HCT116 (cell line): ENCODE measurements at regions not wholly inside any gene's neighbourhood (a gene's known extent, or its start where the extent isn't known, plus 50 kb on each side); places are given as distances from the start of the nearest gene placed in this dataset.

ENCODE experiments used
- ATAC-seq: fragments of 200-7000 bp; cut with Tn5 transposase; 2 replicates; pipeline ENCODE4 v1.9.1; 2020; ENCODE audit warnings: mild to moderate bottlenecking, moderate library complexity
- BruUV-seq: library from RNA; stranded (reverse); fragments of 400-500 nt; replicated peaks from 2 replicates; lab custom pipeline; 2021; lab: Mats Ljungman, UMichigan
- CTCF ChIA-PET: fragments of 300-600 bp; sonication (Branson Sonifier 250); formaldehyde crosslinking; loops from one replicate; lab custom pipeline; 2021; ENCODE audit warnings: antibody characterized with exemption; lab: Charles Lee
- POLR2A ChIA-PET: fragments of 300-600, 350-600 bp; sonication (Branson Sonifier 250); formaldehyde crosslinking; loops from one replicate; lab custom pipeline; 2021; ENCODE audit warnings: antibody characterized with exemption; lab: Charles Lee
- RAD21 ChIA-PET, 2 experiments: fragments of 300-600 bp; sonication (Branson Sonifier 250); formaldehyde crosslinking; loops; one replicate each; lab custom pipeline; 2023; ENCODE audit warnings: low total read pairs in 2 of 2; ENCODE audit not compliant: uncharacterized antibody in 2 of 2, unreplicated experiment in 2 of 2, low non-redundant PET in 1 of 2; lab: Charles Lee
- DNase-seq: peaks from one replicate; pipeline ENCODE4 v3.0.0-alpha.2; 2010; ENCODE audit warnings: low read depth, low spot score
- H2AFZ ChIP-seq: fragments of 200-600 bp; shearing (Covaris generic), sonication (generic); 2 replicates; pipeline ENCODE4 v1.6.1; 2017; ENCODE audit warnings: low read depth, mixed run types, mixed read lengths, antibody characterized with exemption, low read length; ENCODE audit not compliant: poor library complexity, severe bottlenecking
- H3K27ac ChIP-seq: 2 replicates; pipeline ENCODE4 v1.5.1; 2012; ENCODE audit warnings: low read depth, low read length
- H3K27me3 ChIP-seq: fragments of 200-600 bp; sonication (generic); 2 replicates; pipeline ENCODE4 v1.6.1; 2016; ENCODE audit warnings: mixed run types, low read length, mixed read lengths; ENCODE audit not compliant: insufficient read depth
- H3K36me3 ChIP-seq, 2 experiments: fragments of 200-500 bp in 1 of 2; fragments of 200-600 bp in 1 of 2; sonication (Bioruptor generic) in 1 of 2; sonication (generic) in 1 of 2; 2 replicates each; pipeline versions ENCODE4 v1.5.1 to v1.6.1; 2014 to 2016; ENCODE audit warnings: low read length in 2 of 2, inconsistent platforms in 1 of 2, mixed read lengths in 1 of 2, mixed run types in 1 of 2; ENCODE audit not compliant: insufficient read depth in 2 of 2, control insufficient read depth in 1 of 2
- H3K4me1 ChIP-seq, 2 experiments: fragments of 200-600 bp in 1 of 2; sonication (generic) in 1 of 2; 2 replicates each; pipeline versions ENCODE4 v1.5.1 to v1.6.1; 2012 to 2017; ENCODE audit warnings: low read length in 2 of 2, inconsistent platforms in 1 of 2, mild to moderate bottlenecking in 1 of 2, mixed read lengths in 1 of 2, mixed run types in 1 of 2, moderate library complexity in 1 of 2; ENCODE audit not compliant: insufficient read depth in 2 of 2, control insufficient read depth in 1 of 2
- H3K4me2 ChIP-seq: fragments of 200-600 bp; sonication (generic); 2 replicates; pipeline ENCODE4 v1.6.1; 2017; ENCODE audit warnings: mixed run types, low read length, mixed read lengths
- H3K4me3 ChIP-seq, 2 experiments: fragments of 200-600 bp in 1 of 2; sonication (generic) in 1 of 2; replicated peaks in 1 of 2; 2 replicates each; pipeline ENCODE4 v1.5.1; 2011 to 2016; ENCODE audit warnings: low read length in 2 of 2, control low read depth in 1 of 2, low read depth in 1 of 2, mild to moderate bottlenecking in 1 of 2, mixed read lengths in 1 of 2, mixed run types in 1 of 2
- H3K79me2 ChIP-seq: fragments of 200-600 bp; sonication (generic); 2 replicates; pipeline ENCODE4 v1.6.1; 2017; ENCODE audit warnings: mild to moderate bottlenecking, mixed run types, low read length, moderate library complexity, mixed read lengths; ENCODE audit not compliant: insufficient read depth
- H3K9ac ChIP-seq: fragments of 200-600 bp; sonication (generic); 2 replicates; pipeline ENCODE4 v1.6.1; 2016; ENCODE audit warnings: low read length, mixed read lengths
- H3K9me2 ChIP-seq: fragments of 200-600 bp; sonication (generic), shearing (Covaris generic); 2 replicates; pipeline ENCODE4 v1.6.1; 2017; ENCODE audit warnings: mixed run types, mild to moderate bottlenecking, moderate library complexity; ENCODE audit not compliant: insufficient read depth
- H3K9me3 ChIP-seq, 2 experiments: fragments of 200-500 bp in 1 of 2; fragments of 200-600 bp in 1 of 2; sonication (Bioruptor generic) in 1 of 2; sonication (generic) in 1 of 2; 2 replicates each; pipeline ENCODE4 v1.6.1; 2014 to 2017; ENCODE audit warnings: low read length in 2 of 2, mixed read lengths in 2 of 2, inconsistent platforms in 1 of 2, low read depth in 1 of 2, mild to moderate bottlenecking in 1 of 2, mixed run types in 1 of 2, moderate library complexity in 1 of 2; ENCODE audit not compliant: control insufficient read depth in 1 of 2, insufficient read depth in 1 of 2
- H4K20me1 ChIP-seq: fragments of 200-600 bp; sonication (generic), shearing (Covaris generic); 2 replicates; pipeline ENCODE4 v1.6.1; 2017; ENCODE audit warnings: mixed run types, mild to moderate bottlenecking, moderate library complexity; ENCODE audit not compliant: insufficient read depth
- CBX3 ChIP-seq: IDR thresholded peaks from 2 replicates; pipeline ENCODE4 v1.6.1; 2012; ENCODE audit warnings: low read depth
- CEBPB ChIP-seq: IDR thresholded peaks from 2 replicates; pipeline ENCODE4 v1.6.1; 2012; ENCODE audit warnings: low read depth
- EZH2 ChIP-seq: fragments of 200-600 bp; sonication (generic); IDR thresholded peaks from 2 replicates; pipeline ENCODE4 v1.6.1; 2017; ENCODE audit warnings: antibody characterized with exemption, mixed run types
- FOSL1 ChIP-seq: IDR thresholded peaks from 2 replicates; pipeline ENCODE4 v1.6.1; 2012; ENCODE audit warnings: low read depth
- POLR2A ChIP-seq: IDR thresholded peaks from 2 replicates; pipeline ENCODE4 v1.7.0; 2011; ENCODE audit warnings: borderline replicate concordance; ENCODE audit not compliant: insufficient read depth, insufficient read length; ENCODE audit errors: extremely low read depth
- POLR2AphosphoS5 ChIP-seq: IDR thresholded peaks from 2 replicates; pipeline ENCODE4 v1.6.1; 2011; ENCODE audit warnings: mild to moderate bottlenecking, low read depth, low read length, moderate library complexity
- RAD21 ChIP-seq: IDR thresholded peaks from 2 replicates; pipeline ENCODE4 v1.6.1; 2012; ENCODE audit warnings: low read depth, mild to moderate bottlenecking
- TCF7L2 ChIP-seq: IDR thresholded peaks from 2 replicates; pipeline ENCODE4 v1.7.0; 2011; ENCODE audit warnings: borderline replicate concordance, inconsistent platforms; ENCODE audit not compliant: insufficient read depth, insufficient read length; ENCODE audit errors: extremely low read depth
- YY1 ChIP-seq: IDR thresholded peaks from 2 replicates; pipeline ENCODE4 v1.6.1; 2011; ENCODE audit warnings: low read length, low read depth, moderate library complexity, mild to moderate bottlenecking; ENCODE audit not compliant: insufficient replicate concordance; ENCODE audit errors: extremely low read depth
- ZNF274 ChIP-seq: fragments of 200-500 bp; sonication (Bioruptor generic); IDR thresholded peaks from 2 replicates; pipeline ENCODE4 v1.6.1; 2014; ENCODE audit warnings: mild to moderate bottlenecking, low read depth, low read length, inconsistent platforms
- intact Hi-C: fragments of 100-400 bp; cut with micrococcal nuclease; formaldehyde crosslinking; loops from 2 replicates; pipeline ENCODE4 v1.10.0; 2022
- TF ChIP-seq, protein P1 (sequence below): IDR thresholded peaks from 2 replicates; pipeline ENCODE4 v1.6.1; 2011; ENCODE audit warnings: mild to moderate bottlenecking, low read length, moderate library complexity; ENCODE audit not compliant: insufficient replicate concordance; ENCODE audit errors: extremely low read depth

GRCh38 chr16:62832214-62832613 lies 796.0 kb upstream of the CDH8 start (continued):
- TF ChIP-seq, protein P1, sequence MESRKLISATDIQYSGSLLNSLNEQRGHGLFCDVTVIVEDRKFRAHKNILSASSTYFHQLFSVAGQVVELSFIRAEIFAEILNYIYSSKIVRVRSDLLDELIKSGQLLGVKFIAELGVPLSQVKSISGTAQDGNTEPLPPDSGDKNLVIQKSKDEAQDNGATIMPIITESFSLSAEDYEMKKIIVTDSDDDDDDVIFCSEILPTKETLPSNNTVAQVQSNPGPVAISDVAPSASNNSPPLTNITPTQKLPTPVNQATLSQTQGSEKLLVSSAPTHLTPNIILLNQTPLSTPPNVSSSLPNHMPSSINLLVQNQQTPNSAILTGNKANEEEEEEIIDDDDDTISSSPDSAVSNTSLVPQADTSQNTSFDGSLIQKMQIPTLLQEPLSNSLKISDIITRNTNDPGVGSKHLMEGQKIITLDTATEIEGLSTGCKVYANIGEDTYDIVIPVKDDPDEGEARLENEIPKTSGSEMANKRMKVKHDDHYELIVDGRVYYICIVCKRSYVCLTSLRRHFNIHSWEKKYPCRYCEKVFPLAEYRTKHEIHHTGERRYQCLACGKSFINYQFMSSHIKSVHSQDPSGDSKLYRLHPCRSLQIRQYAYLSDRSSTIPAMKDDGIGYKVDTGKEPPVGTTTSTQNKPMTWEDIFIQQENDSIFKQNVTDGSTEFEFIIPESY = no peak
- TF ChIP-seq ZNF274 = no peak
- no peak for TF ChIP-seq RAD21

DNA sequence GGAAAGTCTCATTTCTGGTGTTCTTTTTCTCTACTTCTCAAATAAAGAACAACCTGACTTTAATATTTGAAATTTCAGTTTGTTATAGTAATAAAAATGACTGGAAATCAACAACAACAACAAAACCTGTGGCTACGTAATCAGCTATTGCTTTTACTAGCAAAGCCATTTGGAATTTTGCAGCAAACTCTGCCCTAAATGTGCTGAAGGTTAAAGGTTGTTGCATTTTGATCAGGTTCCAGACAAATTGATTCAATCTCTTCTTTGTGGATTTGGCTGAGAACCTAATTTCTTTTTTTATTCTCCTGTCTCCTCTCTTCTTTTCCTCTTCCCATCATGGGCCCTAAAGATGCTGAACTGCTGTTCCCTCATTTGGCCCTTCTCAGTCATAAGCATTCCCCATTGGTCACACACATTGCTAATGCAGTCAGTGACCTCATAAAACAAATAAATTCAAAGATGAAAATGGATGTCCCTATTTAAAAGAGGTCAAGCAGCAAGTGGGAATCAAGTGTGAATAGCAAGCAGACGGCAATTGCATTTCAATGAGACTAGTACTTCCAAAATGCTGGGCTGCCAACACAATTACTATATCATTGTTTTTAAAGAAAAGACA lies 795.1 kb upstream of the CDH8 start:
- ChIA-PET POLR2A (no interaction called here), CTCF (no interaction called here), RAD21 (no interaction called here)
- Histone ChIP-seq H3K79me2 (no peaks in the 10 kb centered on the region), H3K9me3 (peaks cover 5 to 29% of the 10 kb centered on the region in 2 experiments; a peak in 2 of 4 replicates), H3K4me3 (no peak overlapping the region), H3K27me3 (no peaks in the 10 kb centered on the region), H3K4me2 (no peak overlapping the region), H3K9ac (no peak overlapping the region), H2AFZ (no peak overlapping the region)
- no TSS peak for BruUV-seq
- ATAC-seq (no peak), DNase-seq (no peak)
- intact Hi-C loops = no loop called here
- TF ChIP-seq YY1 = no peak
- TF ChIP-seq CEBPB = no peak
- no peak for TF ChIP-seq CBX3
- TF ChIP-seq, protein P1 = no peak
- no peak for TF ChIP-seq POLR2AphosphoS5
- TF ChIP-seq POLR2A = no peak
- TF ChIP-seq FOSL1 = no peak
- TF ChIP-seq EZH2 = no peak
- no peak for TF ChIP-seq TCF7L2
- TF ChIP-seq, all 23 proteins: peak for 0
- no peaks in the 10 kb centered on the region for H3K9me2 ChIP-seq
- H4K20me1 ChIP-seq = no peaks in the 10 kb centered on the region
- no peaks in the 10 kb centered on the region for H3K36me3 ChIP-seq
- no peaks in the 10 kb centered on the region for H3K4me1 ChIP-seq
- H3K27ac ChIP-seq = no peak overlapping the region
